Fibroblast of skin of right quadriceps (primary cell): ENCODE measurements at regions not wholly inside any gene's neighbourhood (a gene's known extent, or its start where the extent isn't known, plus 50 kb on each side); places are given as distances from the start of the nearest gene placed in this dataset.
"Not testable (repeated sequence)": the region's sequence is repeated elsewhere in the genome, so short reads cannot be mapped to it uniquely, and the experiment has no call there.

Experiments used
- DNase-seq: peaks from one replicate; pipeline ENCODE4 v3.0.0-alpha.2; 2013

GRCh38 chr9:27675354-27675753 lies 102.1 kb upstream of the C9orf72 start:
- no peak for DNase-seq

GRCh38 chr9:27676827-27677226 lies 103.5 kb upstream of the C9orf72 start:
- DNase-seq, result no peak

- no peak for DNase-seq
Measured at GRCh38 chr9:27679338-27679737, 106.1 kb upstream of the C9orf72 start.

GRCh38 chr9:27683181-27683580 lies 109.9 kb upstream of the C9orf72 start:
- no peak for DNase-seq

GRCh38 chr9:27688954-27689353 lies 115.7 kb upstream of the C9orf72 start:
- DNase-seq, result no peak

- not testable (repeated sequence) for DNase-seq
Measured at GRCh38 chr9:27690816-27691215, 117.5 kb upstream of the C9orf72 start.

- no peak for DNase-seq
Measured at GRCh38 chr9:27699621-27700020, 126.3 kb upstream of the C9orf72 start.

GRCh38 chr9:27701016-27701415 lies 127.7 kb upstream of the C9orf72 start:
- DNase-seq, result no peak

- peak; percentile 24 for DNase-seq
Measured at GRCh38 chr9:27701587-27701986, 128.3 kb upstream of the C9orf72 start.

- DNase-seq, result no peak
Measured at GRCh38 chr9:27703216-27703980, 130.1 kb upstream of the C9orf72 start.

- DNase-seq, result no peak
Measured at GRCh38 chr9:27711241-27711640, 138.0 kb upstream of the C9orf72 start.

- no peak for DNase-seq
Measured at GRCh38 chr9:27712806-27713205, 139.5 kb upstream of the C9orf72 start.

GRCh38 chr9:27714388-27714787 lies 141.1 kb upstream of the C9orf72 start:
- DNase-seq, result no peak

GRCh38 chr9:27715651-27716050 lies 142.4 kb upstream of the C9orf72 start:
- no peak for DNase-seq

GRCh38 chr9:27717991-27718390 lies 144.7 kb upstream of the C9orf72 start:
- no peak for DNase-seq

- no peak for DNase-seq
Measured at GRCh38 chr9:27719711-27720110, 146.4 kb upstream of the C9orf72 start.

- DNase-seq, result no peak
Measured at GRCh38 chr9:27722866-27723265, 149.6 kb upstream of the C9orf72 start.

- peak; percentile 71 for DNase-seq
Measured at GRCh38 chr9:27726244-27727081, 153.2 kb upstream of the C9orf72 start.

GRCh38 chr9:27732494-27732893 lies 159.2 kb upstream of the C9orf72 start:
- no peak for DNase-seq

GRCh38 chr9:27743490-27743889 lies 170.2 kb upstream of the C9orf72 start:
- DNase-seq, result no peak

- DNase-seq, result peak; percentile 17
Measured at GRCh38 chr9:27747450-27747849, 174.2 kb upstream of the C9orf72 start.

GRCh38 chr9:27749838-27750237 lies 176.6 kb upstream of the C9orf72 start:
- DNase-seq, result peak; percentile 31

- DNase-seq, result no peak
Measured at GRCh38 chr9:27750566-27750965, 177.3 kb upstream of the C9orf72 start.

GRCh38 chr9:27752069-27752468 lies 178.8 kb upstream of the C9orf72 start:
- DNase-seq, result no peak
